ENCODE measurements at regions not wholly inside any gene's neighbourhood (a gene's known extent, or its start where the extent isn't known, plus 50 kb on each side); places are given as distances from the start of the nearest gene placed in this dataset.

DNA sequence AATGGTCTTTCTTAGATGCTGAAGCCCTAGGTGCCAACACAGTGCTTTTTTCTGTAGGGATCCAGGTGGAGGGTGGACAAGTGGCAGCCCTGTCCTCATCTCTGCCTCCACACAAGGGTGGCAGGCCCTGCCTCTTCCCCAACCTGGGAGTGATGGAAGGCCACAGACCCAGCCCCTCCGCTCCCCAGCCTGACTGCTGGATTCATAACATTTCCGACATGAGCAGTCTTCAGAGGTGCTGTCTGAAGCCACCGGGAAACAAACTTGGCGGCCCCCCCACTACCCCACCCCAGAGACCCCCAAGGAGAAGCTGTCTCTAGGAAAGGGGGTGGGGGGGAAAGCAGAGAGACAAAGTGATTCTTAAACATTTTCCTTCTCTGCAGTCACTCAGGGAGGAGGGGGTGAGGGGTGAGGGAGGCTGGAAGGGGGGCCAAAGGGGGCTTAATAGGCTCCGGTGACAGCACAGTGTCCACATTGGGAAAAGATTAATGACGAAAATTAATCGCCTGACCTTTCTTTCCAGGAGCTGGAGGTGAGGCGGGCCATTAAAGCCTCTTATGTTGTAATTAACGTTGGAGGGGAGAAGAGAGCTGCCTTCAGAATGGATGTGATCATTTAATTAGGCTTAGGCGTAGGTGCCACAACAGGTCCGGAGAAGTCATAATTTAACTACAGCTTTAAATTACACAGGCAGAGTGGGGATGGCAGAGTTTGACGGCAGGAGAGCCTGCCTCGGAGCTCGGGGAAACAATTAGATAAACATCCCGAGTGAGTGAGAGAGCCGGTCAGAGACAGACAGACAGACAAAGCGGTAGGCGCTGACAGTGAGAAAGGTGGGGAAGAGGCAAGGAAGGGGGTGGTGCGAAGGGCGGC lies 76.8 kb upstream of the FOXP4 start:
- peaks cover 6% of the 10 kb centered on the region for H3K27me3 ChIP-seq (replicated peaks; ENCODE audit: insufficient read depth)
- TF ChIP-seq EZH2 (IDR thresholded peaks at IDR 0.05; ENCODE audit: insufficient read depth, poor library complexity, severe bottlenecking) = no peak
- TF ChIP-seq EZH2phosphoT487 (IDR thresholded peaks at IDR 0.05; ENCODE audit: insufficient read depth, low read depth) = no peak
- no peaks in the 10 kb centered on the region for H3K9me3 ChIP-seq (ENCODE audit: low read depth)
- no peak overlapping the region for H3K9ac ChIP-seq
- no peak overlapping the region for H2AFZ ChIP-seq
- no peak overlapping the region for H3K4me2 ChIP-seq (ENCODE audit: unreplicated experiment)
- no peak overlapping the region for H3K27ac ChIP-seq
- in situ Hi-C loops (cut with MboI) = no loop called here
- no peaks in the 10 kb centered on the region for H3K9me2 ChIP-seq (ENCODE audit: insufficient read depth)
- no peaks in the 10 kb centered on the region for H3K79me2 ChIP-seq (ENCODE audit: insufficient read depth)
- WGBS, 2 experiments (ENCODE audit: low coverage in 1 of 2, low lambda C conversion rate in 2 of 2, missing lambda C conversion rate in 2 of 2) = 66% methylated on average over 17 to 20 of the region's 20 CpGs
- H3K36me3 ChIP-seq (ENCODE audit: low read depth) = no peaks in the 10 kb centered on the region
- no peaks in the 10 kb centered on the region for H3K4me1 ChIP-seq (ENCODE audit: insufficient read depth)
- no peak overlapping the region for H3K4me3 ChIP-seq
- H4K20me1 ChIP-seq (ENCODE audit: insufficient read depth) = no peaks in the 10 kb centered on the region
- no peak for DNase-seq
- no peaks in the 10 kb centered on the region for H3F3A ChIP-seq (ENCODE audit: insufficient read depth)

DNA sequence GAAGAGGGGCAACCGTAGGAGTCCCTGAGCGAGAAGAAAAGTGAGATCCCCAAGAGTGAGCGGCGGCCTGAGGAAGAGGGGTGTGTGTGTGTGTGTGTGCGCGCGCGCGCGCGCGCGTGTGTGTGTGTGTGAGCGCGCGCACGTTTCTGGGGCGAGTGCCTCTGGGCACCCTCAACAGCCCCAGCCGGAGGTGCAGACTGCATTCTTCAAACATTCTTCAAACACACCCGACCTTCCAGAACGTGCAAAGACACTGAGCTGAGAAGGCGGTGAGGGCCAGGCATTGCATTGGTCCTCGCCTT lies 76.2 kb upstream of the FOXP4 start:
- DNase-seq = no peak
- H3K4me2 ChIP-seq (ENCODE audit: unreplicated experiment) = no peak overlapping the region

DNA sequence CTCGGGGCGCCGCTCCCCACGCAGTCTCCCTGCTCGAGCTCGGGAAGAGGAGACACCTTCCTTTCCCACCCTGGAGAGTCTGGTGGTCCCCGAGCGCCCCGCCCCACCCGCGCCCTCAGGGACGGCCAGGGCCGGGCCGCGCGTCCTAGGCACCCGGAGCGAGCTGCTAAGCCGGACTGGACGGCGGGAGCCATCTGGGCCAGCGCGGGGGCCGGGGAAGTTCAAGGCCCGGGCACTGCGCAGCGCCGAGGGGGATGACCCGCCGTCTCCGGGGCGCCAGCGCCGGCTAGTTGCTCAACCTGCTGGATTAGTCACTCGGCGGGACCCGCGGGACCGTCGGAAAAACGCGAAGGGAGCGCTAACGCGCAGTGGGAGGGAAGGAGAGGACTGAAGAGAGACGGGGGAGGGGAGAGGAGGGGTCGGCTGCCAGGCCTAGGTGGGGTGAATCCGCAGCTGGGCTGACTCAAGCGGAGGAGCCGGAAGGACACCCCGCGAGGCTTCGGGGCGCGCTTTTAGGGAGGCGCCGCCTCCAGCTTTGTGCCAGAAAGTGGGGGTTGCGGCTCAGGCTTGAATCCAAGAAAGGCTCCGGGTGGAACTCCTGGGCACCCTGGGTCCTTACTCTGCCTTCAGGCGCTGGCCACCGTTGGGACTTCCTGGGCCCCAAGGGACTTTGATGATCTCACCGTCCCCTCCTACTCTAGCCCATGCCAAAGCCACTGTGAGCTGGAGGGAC lies 75.7 kb upstream of the FOXP4 start:
- WGBS, 2 experiments (ENCODE audit: low coverage in 1 of 2, low lambda C conversion rate in 2 of 2, missing lambda C conversion rate in 2 of 2) = 55 to 61% methylated on average over 42 to 56 of the region's 62 CpGs
- Histone ChIP-seq H3K9me2 (ENCODE audit: insufficient read depth) (no peaks in the 10 kb centered on the region), H3K79me2 (ENCODE audit: insufficient read depth) (no peaks in the 10 kb centered on the region), H3K27ac (no peak overlapping the region), H3K9ac (no peak overlapping the region), H3K27me3 (replicated peaks; ENCODE audit: insufficient read depth) (peaks cover 9% of the 10 kb centered on the region), H3K4me2 (ENCODE audit: unreplicated experiment) (no peak overlapping the region), H2AFZ (no peak overlapping the region), H3K4me1 (ENCODE audit: insufficient read depth) (no peaks in the 10 kb centered on the region), H4K20me1 (ENCODE audit: insufficient read depth) (no peaks in the 10 kb centered on the region), H3K36me3 (ENCODE audit: low read depth) (no peaks in the 10 kb centered on the region), H3K4me3 (no peak overlapping the region), H3F3A (ENCODE audit: insufficient read depth) (no peaks in the 10 kb centered on the region), H3K9me3 (ENCODE audit: low read depth) (no peaks in the 10 kb centered on the region)
- DNase-seq = peak; percentile 24
- in situ Hi-C loops (cut with MboI) = no loop called here
- TF ChIP-seq EZH2 (IDR thresholded peaks at IDR 0.05; ENCODE audit: insufficient read depth, poor library complexity, severe bottlenecking) (no peak), EZH2phosphoT487 (IDR thresholded peaks at IDR 0.05; ENCODE audit: insufficient read depth, low read depth) (no peak)

More for the DNA sequence above, 76.2 kb upstream of the FOXP4 start:
- no peak overlapping the region for H3K9ac ChIP-seq
- TF ChIP-seq EZH2 (IDR thresholded peaks at IDR 0.05; ENCODE audit: insufficient read depth, poor library complexity, severe bottlenecking) = no peak
- no peak for TF ChIP-seq EZH2phosphoT487 (IDR thresholded peaks at IDR 0.05; ENCODE audit: insufficient read depth, low read depth)
- no peaks in the 10 kb centered on the region for H3K36me3 ChIP-seq (ENCODE audit: low read depth)
- no peak overlapping the region for H3K27ac ChIP-seq
- in situ Hi-C loops (cut with MboI) = no loop called here
- WGBS, 2 experiments (ENCODE audit: low coverage in 1 of 2, low lambda C conversion rate in 2 of 2, missing lambda C conversion rate in 2 of 2) = 38 to 66% methylated on average over 12 to 23 of the region's 23 CpGs
- H3K9me3 ChIP-seq (ENCODE audit: low read depth) = no peaks in the 10 kb centered on the region
- no peak overlapping the region for H3K4me3 ChIP-seq
- H4K20me1 ChIP-seq (ENCODE audit: insufficient read depth) = no peaks in the 10 kb centered on the region
- H3K79me2 ChIP-seq (ENCODE audit: insufficient read depth) = no peaks in the 10 kb centered on the region
- H2AFZ ChIP-seq = no peak overlapping the region
- H3K27me3 ChIP-seq (replicated peaks; ENCODE audit: insufficient read depth) = peaks cover 9% of the 10 kb centered on the region
- no peaks in the 10 kb centered on the region for H3K4me1 ChIP-seq (ENCODE audit: insufficient read depth)
- H3K9me2 ChIP-seq (ENCODE audit: insufficient read depth) = no peaks in the 10 kb centered on the region
- H3F3A ChIP-seq (ENCODE audit: insufficient read depth) = no peaks in the 10 kb centered on the region

DNA sequence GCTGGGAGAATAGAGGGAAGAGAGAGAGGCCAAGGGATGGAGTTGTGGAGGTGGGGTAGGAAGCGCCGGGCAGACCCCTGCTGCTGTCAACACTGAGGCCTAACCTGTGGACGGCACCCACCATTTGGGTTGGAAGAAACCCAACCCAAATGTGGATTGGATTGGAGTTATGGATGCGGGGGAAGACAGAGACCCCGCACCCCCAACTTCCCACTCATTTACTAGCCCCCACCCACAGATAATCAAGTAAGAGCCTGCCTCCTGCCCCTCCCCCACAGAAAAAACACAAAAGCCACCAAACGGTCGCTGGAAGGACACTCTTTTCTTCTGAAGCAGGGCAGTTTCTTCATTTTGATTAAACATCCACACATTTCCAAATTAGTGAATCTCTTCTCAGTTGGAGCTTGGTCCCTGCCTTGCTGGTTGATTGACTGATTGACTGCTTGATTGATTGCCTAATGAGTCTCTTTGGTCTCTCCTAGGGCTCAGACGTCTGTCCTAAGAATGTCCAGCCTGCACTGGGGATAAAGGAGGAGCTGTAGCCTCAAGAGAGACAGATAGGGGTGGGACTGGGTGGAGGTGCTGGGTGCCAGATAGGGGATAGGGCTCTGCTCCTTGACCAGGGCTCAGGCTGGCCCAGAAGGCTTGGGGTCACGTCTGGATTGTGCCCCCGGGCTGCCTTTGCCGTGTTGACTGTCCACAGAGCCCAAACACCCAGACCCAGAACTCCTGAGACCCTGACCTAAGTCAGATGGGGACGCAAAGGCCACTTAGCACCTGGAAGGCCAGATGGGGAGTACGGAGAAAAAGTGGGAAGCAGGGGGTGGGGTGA lies 74.9 kb upstream of the FOXP4 start:
- no peak overlapping the region for H2AFZ ChIP-seq
- TF ChIP-seq EZH2 (IDR thresholded peaks at IDR 0.05; ENCODE audit: insufficient read depth, poor library complexity, severe bottlenecking) (no peak), EZH2phosphoT487 (IDR thresholded peaks at IDR 0.05; ENCODE audit: insufficient read depth, low read depth) (no peak)
- no peak overlapping the region for H3K4me3 ChIP-seq
- peaks cover 5% of the 10 kb centered on the region for H3K27me3 ChIP-seq (replicated peaks; ENCODE audit: insufficient read depth)
- no peaks in the 10 kb centered on the region for H3K36me3 ChIP-seq (ENCODE audit: low read depth)
- H3K27ac ChIP-seq = no peak overlapping the region
- H3K9me3 ChIP-seq (ENCODE audit: low read depth) = no peaks in the 10 kb centered on the region
- DNase-seq = no peak
- no peaks in the 10 kb centered on the region for H3K79me2 ChIP-seq (ENCODE audit: insufficient read depth)
- H3K9ac ChIP-seq = no peak overlapping the region
- no peaks in the 10 kb centered on the region for H4K20me1 ChIP-seq (ENCODE audit: insufficient read depth)
- no peak overlapping the region for H3K4me2 ChIP-seq (ENCODE audit: unreplicated experiment)
- no peaks in the 10 kb centered on the region for H3F3A ChIP-seq (ENCODE audit: insufficient read depth)
- H3K9me2 ChIP-seq (ENCODE audit: insufficient read depth) = no peaks in the 10 kb centered on the region
- no peaks in the 10 kb centered on the region for H3K4me1 ChIP-seq (ENCODE audit: insufficient read depth)
- in situ Hi-C loops (cut with MboI) = no loop called here
- 66 to 72% methylated on average over 12 to 13 of the region's 13 CpGs for WGBS, 2 experiments (ENCODE audit: low coverage in 1 of 2, low lambda C conversion rate in 2 of 2, missing lambda C conversion rate in 2 of 2)
